ENCODE measurements at regions not wholly inside any gene's neighbourhood (a gene's known extent, or its start where the extent isn't known, plus 50 kb on each side); places are given as distances from the start of the nearest gene placed in this dataset.

DNA sequence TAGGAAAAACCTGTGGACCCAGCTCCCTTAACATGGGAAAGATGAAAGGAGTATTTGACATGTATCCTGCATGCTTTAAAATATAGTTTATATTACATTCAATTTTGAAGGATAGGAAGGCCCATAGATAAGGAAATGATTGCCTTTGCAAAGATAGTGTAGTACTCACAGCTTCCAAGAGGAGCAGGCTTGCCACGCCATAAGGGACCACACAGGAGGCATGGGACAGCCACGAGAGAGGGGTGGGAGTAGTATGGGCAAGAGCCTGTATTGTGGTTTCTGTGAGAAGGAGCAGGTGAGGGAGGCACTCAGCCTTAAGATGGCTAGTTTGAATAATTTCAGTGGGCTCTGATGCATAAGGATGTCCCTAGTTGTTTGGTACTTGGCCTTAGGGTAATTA, 740.3 kb downstream of the SATB2 start:
- TF ChIP-seq, protein P1, sequence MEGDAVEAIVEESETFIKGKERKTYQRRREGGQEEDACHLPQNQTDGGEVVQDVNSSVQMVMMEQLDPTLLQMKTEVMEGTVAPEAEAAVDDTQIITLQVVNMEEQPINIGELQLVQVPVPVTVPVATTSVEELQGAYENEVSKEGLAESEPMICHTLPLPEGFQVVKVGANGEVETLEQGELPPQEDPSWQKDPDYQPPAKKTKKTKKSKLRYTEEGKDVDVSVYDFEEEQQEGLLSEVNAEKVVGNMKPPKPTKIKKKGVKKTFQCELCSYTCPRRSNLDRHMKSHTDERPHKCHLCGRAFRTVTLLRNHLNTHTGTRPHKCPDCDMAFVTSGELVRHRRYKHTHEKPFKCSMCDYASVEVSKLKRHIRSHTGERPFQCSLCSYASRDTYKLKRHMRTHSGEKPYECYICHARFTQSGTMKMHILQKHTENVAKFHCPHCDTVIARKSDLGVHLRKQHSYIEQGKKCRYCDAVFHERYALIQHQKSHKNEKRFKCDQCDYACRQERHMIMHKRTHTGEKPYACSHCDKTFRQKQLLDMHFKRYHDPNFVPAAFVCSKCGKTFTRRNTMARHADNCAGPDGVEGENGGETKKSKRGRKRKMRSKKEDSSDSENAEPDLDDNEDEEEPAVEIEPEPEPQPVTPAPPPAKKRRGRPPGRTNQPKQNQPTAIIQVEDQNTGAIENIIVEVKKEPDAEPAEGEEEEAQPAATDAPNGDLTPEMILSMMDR (IDR thresholded peaks at IDR 0.05): no peak
- TF ChIP-seq EP300 (IDR thresholded peaks at IDR 0.05) (no peak), POLR2AphosphoS5 (IDR thresholded peaks at IDR 0.05) (no peak)

All from suprapubic skin (tissue), 4 donors.